ENCODE measurements at regions not wholly inside any gene's neighbourhood (a gene's known extent, or its start where the extent isn't known, plus 50 kb on each side); places are given as distances from the start of the nearest gene placed in this dataset.

GRCh38 chr1:184824691-184825323 is 70.1 kb upstream of the EDEM3 start:
- POLR2A ChIA-PET (ENCODE audit: unreplicated experiment) = interaction anchor here (0.5 kb wide), 1 partner anchor 1550 kb away, joined by 3 read pairs; the partner anchor contains the start of gene TPR
- H3K4me2 ChIP-seq = no peak overlapping the region
- peaks cover 12% of the 10 kb centered on the region for H3F3A ChIP-seq (ENCODE audit: insufficient read depth, low read depth)
- no peak overlapping the region for H3K27ac ChIP-seq
- H3K79me2 ChIP-seq (ENCODE audit: low read depth) = no peaks in the 10 kb centered on the region
- no peak overlapping the region for H2AFZ ChIP-seq
- H3K36me3 ChIP-seq (ENCODE audit: low read depth) = no peaks in the 10 kb centered on the region
- CTCF ChIA-PET = no interaction called here
- H3K27me3 ChIP-seq (ENCODE audit: insufficient read depth, low read depth) = no peaks in the 10 kb centered on the region
- DNase-seq = no peak
- no peak overlapping the region for H3K4me3 ChIP-seq
- peaks cover 23% of the 10 kb centered on the region for H3K4me1 ChIP-seq (replicated peaks; ENCODE audit: insufficient read depth)
- H3K9me2 ChIP-seq (ENCODE audit: insufficient read depth) = no peaks in the 10 kb centered on the region
- no TSS peak for BruUV-seq (replicated peaks)
- intact Hi-C loops (cut with micrococcal nuclease; ENCODE audit: unreplicated experiment) = no loop called here
- H3K9me3 ChIP-seq (ENCODE audit: insufficient read depth, low read depth) = 0 out of 2 replicates have a peak, but pooled peaks cover 4% of the 10 kb centered on the region
- TF ChIP-seq CTCF (conservative IDR thresholded peaks at IDR 0.05) (no peak), EZH2 (IDR thresholded peaks at IDR 0.05; ENCODE audit: low read depth) (no peak)
- H4K20me1 ChIP-seq (ENCODE audit: insufficient read depth) = no peaks in the 10 kb centered on the region

- no peaks in the 10 kb centered on the region for H3K79me2 ChIP-seq (ENCODE audit: low read depth)
- H3K4me2 ChIP-seq = no peak overlapping the region
- no peak for DNase-seq
- ChIA-PET CTCF (no interaction called here), POLR2A (ENCODE audit: unreplicated experiment) (no interaction called here)
- H3K4me1 ChIP-seq (replicated peaks; ENCODE audit: insufficient read depth) = peaks cover 13% of the 10 kb centered on the region
- H3K9me2 ChIP-seq (ENCODE audit: insufficient read depth) = no peaks in the 10 kb centered on the region
- intact Hi-C loops (cut with micrococcal nuclease; ENCODE audit: unreplicated experiment) = no loop called here
- no peaks in the 10 kb centered on the region for H4K20me1 ChIP-seq (ENCODE audit: insufficient read depth)
- H3K4me3 ChIP-seq = no peak overlapping the region
- peaks cover 7% of the 10 kb centered on the region for H3F3A ChIP-seq (ENCODE audit: insufficient read depth, low read depth)
- no TSS peak for BruUV-seq (replicated peaks)
- no peaks in the 10 kb centered on the region for H3K36me3 ChIP-seq (ENCODE audit: low read depth)
- H3K27ac ChIP-seq = no peak overlapping the region
- TF ChIP-seq CTCF (conservative IDR thresholded peaks at IDR 0.05) (no peak), EZH2 (IDR thresholded peaks at IDR 0.05; ENCODE audit: low read depth) (no peak)
- 0 out of 2 replicates have a peak, but pooled peaks cover 4% of the 10 kb centered on the region for H3K9me3 ChIP-seq (ENCODE audit: insufficient read depth, low read depth)
- H3K27me3 ChIP-seq (ENCODE audit: insufficient read depth, low read depth) = no peaks in the 10 kb centered on the region
- H2AFZ ChIP-seq = no peak overlapping the region
Measured at GRCh38 chr1:184823080-184823479, 68.4 kb upstream of the EDEM3 start.

- no peaks in the 10 kb centered on the region for H3K27me3 ChIP-seq (ENCODE audit: insufficient read depth, low read depth)
- H3K9me3 ChIP-seq (ENCODE audit: insufficient read depth, low read depth) = 0 out of 2 replicates have a peak, but pooled peaks cover 4% of the 10 kb centered on the region
- H3K4me1 ChIP-seq (replicated peaks; ENCODE audit: insufficient read depth) = peaks cover 5% of the 10 kb centered on the region; the same call in 1 of the 2 replicates
- no TSS peak for BruUV-seq (replicated peaks)
- TF ChIP-seq EZH2 (IDR thresholded peaks at IDR 0.05; ENCODE audit: low read depth) (no peak), CTCF (conservative IDR thresholded peaks at IDR 0.05) (no peak)
- POLR2A ChIA-PET (ENCODE audit: unreplicated experiment) = no interaction called here
- H2AFZ ChIP-seq = no peak overlapping the region
- no peaks in the 10 kb centered on the region for H3K79me2 ChIP-seq (ENCODE audit: low read depth)
- H4K20me1 ChIP-seq (ENCODE audit: insufficient read depth) = no peaks in the 10 kb centered on the region
- no peaks in the 10 kb centered on the region for H3K9me2 ChIP-seq (ENCODE audit: insufficient read depth)
- H3K36me3 ChIP-seq (ENCODE audit: low read depth) = no peaks in the 10 kb centered on the region
- no peaks in the 10 kb centered on the region for H3F3A ChIP-seq (ENCODE audit: insufficient read depth, low read depth)
- no peak for DNase-seq
- intact Hi-C loops (cut with micrococcal nuclease; ENCODE audit: unreplicated experiment) = no loop called here
- H3K4me2 ChIP-seq = no peak overlapping the region
- CTCF ChIA-PET = no interaction called here
- H3K4me3 ChIP-seq = no peak overlapping the region
- H3K27ac ChIP-seq = no peak overlapping the region
Measured at GRCh38 chr1:184822267-184822666, 67.6 kb upstream of the EDEM3 start.

All from PC-9 (cell line).